AG10803 (cell line): ENCODE measurements at regions not wholly inside any gene's neighbourhood (a gene's known extent, or its start where the extent isn't known, plus 50 kb on each side); places are given as distances from the start of the nearest gene placed in this dataset.

ENCODE experiments used
- DNase-seq: peaks from one replicate; pipeline ENCODE4 v3.0.0; 2010; ENCODE audit warnings: low read depth
- H3K4me3 ChIP-seq: 2 replicates; pipeline ENCODE4 v1.5.1; 2011; ENCODE audit warnings: mild to moderate bottlenecking, low read length, control low read depth
- TF ChIP-seq, protein P1 (sequence below): conservative IDR thresholded peaks from 2 replicates; pipeline ENCODE4 v1.5.1; 2011; ENCODE audit warnings: mild to moderate bottlenecking, low read length, control low read depth, inconsistent platforms

DNA sequence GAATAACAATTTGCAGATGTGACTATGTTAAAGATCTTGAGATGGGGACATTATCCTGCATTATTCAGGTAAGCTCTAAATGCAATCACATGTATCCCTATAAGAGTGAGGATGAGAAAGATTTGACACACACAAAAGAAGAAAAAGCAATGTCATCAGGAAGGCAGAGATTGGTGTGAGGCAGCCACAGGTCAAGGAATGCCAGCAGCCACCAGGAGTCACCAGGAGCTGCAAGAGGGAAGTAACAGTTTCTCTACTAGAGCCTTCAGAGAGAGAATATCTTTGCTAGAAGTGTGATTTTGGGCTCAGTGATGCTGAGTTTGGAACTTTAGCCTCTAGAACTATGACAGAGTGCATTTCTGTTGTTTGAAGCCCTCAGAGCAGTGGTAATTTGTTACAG, 700.3 kb upstream of the SEMA3D start:
- H3K4me3 ChIP-seq = no peak overlapping the region

DNA sequence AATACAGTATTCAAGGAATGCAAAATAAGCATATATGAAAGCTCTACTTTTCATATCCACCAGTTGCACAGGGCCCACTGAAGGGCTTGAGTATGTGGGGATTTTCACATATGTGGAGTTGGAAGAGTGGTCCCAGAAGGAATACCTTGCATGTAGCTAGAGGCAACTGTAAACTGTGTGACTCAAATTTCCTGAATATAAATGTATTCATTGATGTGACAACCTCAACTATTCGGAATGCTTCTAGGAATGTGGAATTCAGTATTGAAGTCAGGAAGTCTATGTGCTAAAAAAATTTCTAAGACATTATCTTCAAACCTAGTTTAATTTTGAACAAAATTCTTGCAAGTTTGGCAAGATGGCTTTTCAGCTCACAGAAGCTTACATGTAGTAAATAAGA, 695.5 kb upstream of the SEMA3D start:
- no peak for DNase-seq
- no peak overlapping the region for H3K4me3 ChIP-seq

More for the DNA sequence above, 700.3 kb upstream of the SEMA3D start:
- TF ChIP-seq, protein P1, sequence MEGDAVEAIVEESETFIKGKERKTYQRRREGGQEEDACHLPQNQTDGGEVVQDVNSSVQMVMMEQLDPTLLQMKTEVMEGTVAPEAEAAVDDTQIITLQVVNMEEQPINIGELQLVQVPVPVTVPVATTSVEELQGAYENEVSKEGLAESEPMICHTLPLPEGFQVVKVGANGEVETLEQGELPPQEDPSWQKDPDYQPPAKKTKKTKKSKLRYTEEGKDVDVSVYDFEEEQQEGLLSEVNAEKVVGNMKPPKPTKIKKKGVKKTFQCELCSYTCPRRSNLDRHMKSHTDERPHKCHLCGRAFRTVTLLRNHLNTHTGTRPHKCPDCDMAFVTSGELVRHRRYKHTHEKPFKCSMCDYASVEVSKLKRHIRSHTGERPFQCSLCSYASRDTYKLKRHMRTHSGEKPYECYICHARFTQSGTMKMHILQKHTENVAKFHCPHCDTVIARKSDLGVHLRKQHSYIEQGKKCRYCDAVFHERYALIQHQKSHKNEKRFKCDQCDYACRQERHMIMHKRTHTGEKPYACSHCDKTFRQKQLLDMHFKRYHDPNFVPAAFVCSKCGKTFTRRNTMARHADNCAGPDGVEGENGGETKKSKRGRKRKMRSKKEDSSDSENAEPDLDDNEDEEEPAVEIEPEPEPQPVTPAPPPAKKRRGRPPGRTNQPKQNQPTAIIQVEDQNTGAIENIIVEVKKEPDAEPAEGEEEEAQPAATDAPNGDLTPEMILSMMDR = no peak
- no peak for DNase-seq

GRCh38 chr7:85875398-85875797, 688.5 kb upstream of the SEMA3D start:
- H3K4me3 ChIP-seq = no peak overlapping the region
- no peak for DNase-seq
- TF ChIP-seq, protein P1 = no peak

More for the DNA sequence above, 695.5 kb upstream of the SEMA3D start:
- TF ChIP-seq, protein P1 = no peak

GRCh38 chr7:85866540-85866939, 679.7 kb upstream of the SEMA3D start:
- DNase-seq = no peak
- H3K4me3 ChIP-seq = no peak overlapping the region
- TF ChIP-seq, protein P1 = no peak

DNA sequence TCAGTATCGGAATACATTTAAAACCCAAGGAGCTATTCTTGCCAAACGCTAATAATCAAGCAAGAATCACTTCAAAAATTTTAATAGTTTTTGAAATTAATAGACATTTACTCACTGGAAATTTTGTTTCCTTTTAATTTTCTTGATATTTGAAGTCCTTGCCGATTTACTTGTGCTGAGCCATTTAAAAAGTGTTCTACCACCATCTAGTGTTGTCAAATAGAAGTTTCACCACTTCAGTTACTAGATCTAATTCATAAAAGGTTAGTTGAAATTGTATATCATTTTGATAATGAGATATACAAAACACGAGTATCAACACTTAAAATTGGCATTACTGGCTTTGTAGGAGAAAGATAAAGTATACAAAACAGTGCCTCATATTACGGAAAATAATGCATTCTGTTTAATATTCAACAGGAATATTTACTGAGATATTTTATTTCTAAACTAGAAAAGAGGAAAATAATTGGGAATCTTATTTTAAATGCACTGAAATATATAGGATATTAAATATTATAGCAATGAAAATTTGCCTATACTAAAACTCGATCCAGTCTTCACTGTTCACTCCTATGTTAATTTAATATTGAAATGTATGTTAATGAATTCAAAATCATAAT, 664.8 kb upstream of the SEMA3D start:
- no peak overlapping the region for H3K4me3 ChIP-seq
- TF ChIP-seq, protein P1 = peak; percentile 72
- DNase-seq = peak; percentile 80

DNA sequence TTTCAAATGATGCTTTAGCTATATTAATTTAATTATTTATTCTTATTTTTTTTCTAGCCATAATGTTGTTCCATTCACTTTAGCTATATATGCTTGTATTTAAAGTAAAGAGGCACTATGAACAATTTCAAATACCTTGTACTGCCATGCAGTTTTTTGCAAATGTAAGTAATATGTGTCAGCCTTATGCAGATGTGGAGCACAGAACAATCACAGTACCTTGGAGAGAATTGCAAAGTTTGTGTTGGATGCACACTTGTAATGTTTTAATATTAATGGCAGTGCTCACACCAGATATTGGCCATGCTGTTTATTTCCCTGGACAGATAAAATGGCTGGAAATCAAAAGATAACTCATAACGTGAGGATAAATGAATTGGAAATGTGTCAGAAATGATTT, 663.5 kb upstream of the SEMA3D start:
- TF ChIP-seq, protein P1 = no peak
- DNase-seq = no peak
- H3K4me3 ChIP-seq = no peak overlapping the region

GRCh38 chr7:85840554-85840953, 653.7 kb upstream of the SEMA3D start:
- DNase-seq = peak; percentile 25
- H3K4me3 ChIP-seq = no peak overlapping the region
- TF ChIP-seq, protein P1 = no peak
